ENCODE measurements at regions not wholly inside any gene's neighbourhood (a gene's known extent, or its start where the extent isn't known, plus 50 kb on each side); places are given as distances from the start of the nearest gene placed in this dataset.

- TF ChIP-seq MAFK (IDR thresholded peaks at IDR 0.05; ENCODE audit: partially characterized antibody) (peak; percentile 36), CTCF (IDR thresholded peaks at IDR 0.05) (no peak), MYC (IDR thresholded peaks at IDR 0.05; ENCODE audit: borderline replicate concordance, low read length) (no peak), EP300 (IDR thresholded peaks at IDR 0.05) (no peak), SREBF2 (IDR thresholded peaks at IDR 0.05) (no peak), ELK1 (IDR thresholded peaks at IDR 0.05; ENCODE audit: low read depth, low read length) (no peak), BCL3 (IDR thresholded peaks at IDR 0.05) (no peak), POLR2A (IDR thresholded peaks at IDR 0.05; ENCODE audit: low read length) (no peak), KDM5A (IDR thresholded peaks at IDR 0.05) (no peak), MAZ (IDR thresholded peaks at IDR 0.05; ENCODE audit: borderline replicate concordance, low read depth, low read length) (no peak), JUNB (IDR thresholded peaks at IDR 0.05) (no peak), BHLHE40 (IDR thresholded peaks at IDR 0.05; ENCODE audit: low read depth, low read length) (no peak), REST (IDR thresholded peaks at IDR 0.05) (no peak)
Measured at GRCh38 chr2:176784633-176785200, 427.9 kb upstream of the HNRNPA3 start.

Data from A549 (cell line).